Astrocyte (in vitro differentiated cells and primary cell): ENCODE measurements at regions not wholly inside any gene's neighbourhood (a gene's known extent, or its start where the extent isn't known, plus 50 kb on each side); places are given as distances from the start of the nearest gene placed in this dataset.

Experiments
- DNase-seq: peaks from one replicate; pipeline ENCODE4 v3.0.0-alpha.2; 2010; ENCODE audit warnings: low read depth
- FAIRE-seq: peaks from 2 replicates; lab custom pipeline; 2011; peaks lifted over from hg19 to GRCh38; lab: Jason Lieb, UNC
- H2AFZ ChIP-seq: 2 replicates; pipeline ENCODE4 v1.6.0; 2012; ENCODE audit warnings: low read depth, low read length, inconsistent platforms
- H3K27ac ChIP-seq: 2 replicates; pipeline ENCODE4 v1.5.1; 2011; ENCODE audit warnings: low read depth, low read length, inconsistent platforms
- H3K27me3 ChIP-seq: 2 replicates; pipeline ENCODE4 v1.6.0; 2011; ENCODE audit warnings: low read length, inconsistent platforms; ENCODE audit not compliant: insufficient read depth
- H3K36me3 ChIP-seq: 2 replicates; pipeline ENCODE4 v1.5.1; 2011; ENCODE audit warnings: low read length, inconsistent platforms; ENCODE audit not compliant: insufficient read depth
- H3K4me1 ChIP-seq: 2 replicates; pipeline ENCODE4 v1.5.1; 2011; ENCODE audit warnings: low read length, inconsistent platforms; ENCODE audit not compliant: insufficient read depth
- H3K4me2 ChIP-seq: 2 replicates; pipeline ENCODE4 v1.6.0; 2012; ENCODE audit warnings: low read length, inconsistent platforms
- H3K4me3 ChIP-seq: 2 replicates; pipeline ENCODE4 v1.5.1; 2011; ENCODE audit warnings: low read depth, mild to moderate bottlenecking, low read length, inconsistent platforms; ENCODE audit not compliant: insufficient read depth
- H3K79me2 ChIP-seq: 2 replicates; pipeline ENCODE4 v1.6.0; 2012; ENCODE audit warnings: mild to moderate bottlenecking, low read length, inconsistent platforms; ENCODE audit not compliant: insufficient read depth
- H3K9ac ChIP-seq: 2 replicates; pipeline ENCODE4 v1.6.0; 2012; ENCODE audit warnings: mild to moderate bottlenecking, low read length, inconsistent platforms
- H3K9me3 ChIP-seq: 2 replicates; pipeline ENCODE4 v1.5.1; 2012; ENCODE audit warnings: low read depth, mild to moderate bottlenecking, low read length, inconsistent platforms; ENCODE audit not compliant: insufficient read depth
- H4K20me1 ChIP-seq: 2 replicates; pipeline ENCODE4 v1.6.0; 2012; ENCODE audit warnings: low read length, inconsistent platforms; ENCODE audit not compliant: insufficient read depth
- H3K27ac Mint-ChIP-seq: one replicate; pipeline ENCODE4 v1.8.0; 2021; ENCODE audit warnings: mild to moderate bottlenecking, mixed read lengths; ENCODE audit not compliant: unreplicated experiment
- H3K27me3 Mint-ChIP-seq: one replicate; pipeline ENCODE4 v1.8.0; 2021; ENCODE audit warnings: low read depth, mixed read lengths; ENCODE audit not compliant: unreplicated experiment
- H3K36me3 Mint-ChIP-seq: one replicate; pipeline ENCODE4 v1.8.0; 2021; ENCODE audit warnings: low read depth, mixed read lengths; ENCODE audit not compliant: unreplicated experiment
- H3K4me1 Mint-ChIP-seq: one replicate; pipeline ENCODE4 v1.8.0; 2021; ENCODE audit warnings: low read depth, mixed read lengths; ENCODE audit not compliant: unreplicated experiment
- H3K4me3 Mint-ChIP-seq: one replicate; pipeline ENCODE4 v1.8.0; 2021; ENCODE audit warnings: mild to moderate bottlenecking, moderate library complexity, mixed read lengths; ENCODE audit not compliant: unreplicated experiment
- H3K9me3 Mint-ChIP-seq: one replicate; pipeline ENCODE4 v1.8.0; 2021; ENCODE audit warnings: mild to moderate bottlenecking, mixed read lengths; ENCODE audit not compliant: unreplicated experiment
- EZH2 ChIP-seq: IDR thresholded peaks from 2 replicates; pipeline ENCODE4 v1.6.1; 2012; ENCODE audit warnings: mild to moderate bottlenecking, low read length, inconsistent platforms; ENCODE audit not compliant: insufficient read depth
- TF ChIP-seq, protein P1 (sequence below): IDR thresholded peaks from 2 replicates; pipeline ENCODE4 v1.5.1; 2011; ENCODE audit warnings: low read depth, mild to moderate bottlenecking, inconsistent platforms, low read length, moderate library complexity; ENCODE audit not compliant: insufficient read depth

DNA sequence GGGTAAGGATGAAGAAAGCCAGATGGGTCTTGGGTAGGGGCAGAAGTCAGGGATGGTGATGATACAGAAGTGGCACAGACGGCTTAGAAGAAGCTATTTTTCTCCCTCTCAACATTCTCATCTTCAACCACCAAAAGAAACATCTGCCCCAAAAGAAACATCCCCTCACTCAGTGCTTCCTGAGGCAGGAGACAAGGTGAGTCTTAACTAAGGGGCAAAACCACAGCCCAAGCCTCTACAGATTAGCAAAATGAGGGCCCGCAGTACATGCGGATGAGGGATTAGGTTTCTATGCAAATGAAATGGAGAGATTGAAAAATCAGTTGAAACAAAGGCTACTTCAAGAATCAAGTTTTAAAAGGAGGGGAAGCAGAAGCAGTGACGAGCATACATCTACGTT lies 241.3 kb upstream of the CCDC196 start:
- DNase-seq (no peak), FAIRE-seq (no peak)
- H3K36me3 ChIP-seq = no peaks in the 10 kb centered on the region
- TF ChIP-seq, protein P1, sequence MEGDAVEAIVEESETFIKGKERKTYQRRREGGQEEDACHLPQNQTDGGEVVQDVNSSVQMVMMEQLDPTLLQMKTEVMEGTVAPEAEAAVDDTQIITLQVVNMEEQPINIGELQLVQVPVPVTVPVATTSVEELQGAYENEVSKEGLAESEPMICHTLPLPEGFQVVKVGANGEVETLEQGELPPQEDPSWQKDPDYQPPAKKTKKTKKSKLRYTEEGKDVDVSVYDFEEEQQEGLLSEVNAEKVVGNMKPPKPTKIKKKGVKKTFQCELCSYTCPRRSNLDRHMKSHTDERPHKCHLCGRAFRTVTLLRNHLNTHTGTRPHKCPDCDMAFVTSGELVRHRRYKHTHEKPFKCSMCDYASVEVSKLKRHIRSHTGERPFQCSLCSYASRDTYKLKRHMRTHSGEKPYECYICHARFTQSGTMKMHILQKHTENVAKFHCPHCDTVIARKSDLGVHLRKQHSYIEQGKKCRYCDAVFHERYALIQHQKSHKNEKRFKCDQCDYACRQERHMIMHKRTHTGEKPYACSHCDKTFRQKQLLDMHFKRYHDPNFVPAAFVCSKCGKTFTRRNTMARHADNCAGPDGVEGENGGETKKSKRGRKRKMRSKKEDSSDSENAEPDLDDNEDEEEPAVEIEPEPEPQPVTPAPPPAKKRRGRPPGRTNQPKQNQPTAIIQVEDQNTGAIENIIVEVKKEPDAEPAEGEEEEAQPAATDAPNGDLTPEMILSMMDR = no peak
- no peak overlapping the region for H3K4me2 ChIP-seq
- H3K4me3 Mint-ChIP-seq = no peak overlapping the region
- no peaks in the 10 kb centered on the region for H3K27me3 ChIP-seq
- H2AFZ ChIP-seq = no peak overlapping the region
- no peaks in the 10 kb centered on the region for H3K27me3 Mint-ChIP-seq
- H3K36me3 Mint-ChIP-seq = no peaks in the 10 kb centered on the region
- H3K27ac ChIP-seq = no peak overlapping the region
- H3K9me3 ChIP-seq = no peaks in the 10 kb centered on the region
- no peak overlapping the region for H3K4me3 ChIP-seq
- H3K27ac Mint-ChIP-seq = no peak overlapping the region
- no peaks in the 10 kb centered on the region for H3K4me1 ChIP-seq
- H3K9me3 Mint-ChIP-seq = no peaks in the 10 kb centered on the region
- H3K4me1 Mint-ChIP-seq = peaks cover 5% of the 10 kb centered on the region
- H4K20me1 ChIP-seq = no peaks in the 10 kb centered on the region
- no peaks in the 10 kb centered on the region for H3K79me2 ChIP-seq
- H3K9ac ChIP-seq = no peak overlapping the region

DNA sequence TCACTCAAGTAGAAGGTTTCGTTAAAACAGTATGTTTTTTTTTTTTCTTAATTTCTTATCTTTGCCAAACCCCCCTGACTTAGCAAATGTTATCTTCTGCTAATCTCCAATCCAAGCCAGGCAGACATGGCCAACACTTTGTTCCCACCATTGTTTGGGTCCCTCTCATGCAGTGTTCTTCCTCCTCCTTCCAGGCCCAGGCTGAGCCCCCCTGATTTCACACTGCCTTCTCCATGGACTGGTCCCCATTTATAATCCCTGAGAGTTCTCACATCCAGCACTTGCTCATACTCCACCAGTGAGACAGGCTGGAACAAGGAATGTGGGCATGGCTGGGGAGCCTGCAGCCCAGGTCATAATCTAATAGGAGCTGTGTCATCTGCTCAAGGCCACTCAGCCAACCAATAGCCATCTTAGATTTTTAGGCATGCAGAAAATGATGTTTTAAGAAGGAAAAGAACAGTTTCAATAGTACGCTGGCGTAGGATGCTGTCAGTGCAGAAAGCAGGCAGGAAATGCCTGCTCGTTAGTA lies 238.4 kb upstream of the CCDC196 start:
- no peak overlapping the region for H3K4me2 ChIP-seq
- H2AFZ ChIP-seq = no peak overlapping the region
- DNase-seq (peak; percentile 5), FAIRE-seq (no peak)
- H3K9ac ChIP-seq = no peak overlapping the region
- Mint-ChIP-seq H3K36me3 (no peaks in the 10 kb centered on the region), H3K4me1 (peaks cover 2% of the 10 kb centered on the region), H3K27me3 (no peaks in the 10 kb centered on the region), H3K9me3 (no peaks in the 10 kb centered on the region), H3K4me3 (no peak overlapping the region), H3K27ac (no peak overlapping the region)
- no peak overlapping the region for H3K4me3 ChIP-seq
- no peaks in the 10 kb centered on the region for H4K20me1 ChIP-seq
- TF ChIP-seq, protein P1 = no peak
- no peak for TF ChIP-seq EZH2
- H3K27ac ChIP-seq = no peak overlapping the region
- no peaks in the 10 kb centered on the region for H3K4me1 ChIP-seq
- no peaks in the 10 kb centered on the region for H3K27me3 ChIP-seq
- no peaks in the 10 kb centered on the region for H3K79me2 ChIP-seq
- no peaks in the 10 kb centered on the region for H3K9me3 ChIP-seq
- H3K36me3 ChIP-seq = no peaks in the 10 kb centered on the region

DNA sequence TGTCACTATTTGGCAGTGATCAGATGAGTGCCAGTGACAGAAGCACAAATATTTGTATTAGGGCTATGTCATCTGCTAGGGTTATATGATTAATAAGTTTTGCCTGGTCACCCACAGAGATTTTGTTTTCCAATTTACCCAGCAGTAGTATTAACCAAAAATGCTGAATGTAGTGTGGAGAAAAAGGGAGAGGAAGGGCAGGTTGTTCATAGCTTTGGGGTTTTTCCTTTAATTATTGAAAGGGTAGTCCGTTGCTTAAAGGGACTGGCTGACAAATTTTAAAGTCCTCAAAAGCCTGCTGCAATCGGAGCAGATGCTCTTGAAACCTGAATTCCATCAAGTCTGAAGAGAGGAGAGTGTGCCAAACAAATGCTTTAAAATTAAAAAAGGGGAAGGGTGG lies 237.9 kb upstream of the CCDC196 start:
- no peak overlapping the region for H2AFZ ChIP-seq
- H3K27me3 Mint-ChIP-seq = no peaks in the 10 kb centered on the region
- H4K20me1 ChIP-seq = no peaks in the 10 kb centered on the region
- H3K4me3 ChIP-seq = no peak overlapping the region
- no peaks in the 10 kb centered on the region for H3K4me1 ChIP-seq
- no peak overlapping the region for H3K27ac Mint-ChIP-seq
- no peak overlapping the region for H3K4me2 ChIP-seq
- FAIRE-seq = no peak
- no peak for DNase-seq
- H3K27ac ChIP-seq = no peak overlapping the region
- H3K4me3 Mint-ChIP-seq = no peak overlapping the region
- no peaks in the 10 kb centered on the region for H3K36me3 Mint-ChIP-seq
- TF ChIP-seq EZH2 = no peak
- TF ChIP-seq, protein P1 = no peak
- H3K9me3 ChIP-seq = no peaks in the 10 kb centered on the region
- no peaks in the 10 kb centered on the region for H3K36me3 ChIP-seq
- H3K27me3 ChIP-seq = no peaks in the 10 kb centered on the region
- H3K9ac ChIP-seq = no peak overlapping the region
- no peaks in the 10 kb centered on the region for H3K9me3 Mint-ChIP-seq
- H3K79me2 ChIP-seq = no peaks in the 10 kb centered on the region
- peaks cover 2% of the 10 kb centered on the region for H3K4me1 Mint-ChIP-seq
